Frontal cortex (tissue), 3 donors: ENCODE measurements at regions not wholly inside any gene's neighbourhood (a gene's known extent, or its start where the extent isn't known, plus 50 kb on each side); places are given as distances from the start of the nearest gene placed in this dataset.

Source experiments
- DNase-seq, 2 donors: peaks; one replicate each; pipeline ENCODE4 v3.0.0; 2012; ENCODE audit warnings: low spot score in 2 of 2
- FAIRE-seq: peaks from 2 replicates; lab custom pipeline; 2012; peaks lifted over from hg19 to GRCh38; lab: Jason Lieb, UNC
- donor health status: control.
- donor health status: control.
- donor health status: control.

DNA sequence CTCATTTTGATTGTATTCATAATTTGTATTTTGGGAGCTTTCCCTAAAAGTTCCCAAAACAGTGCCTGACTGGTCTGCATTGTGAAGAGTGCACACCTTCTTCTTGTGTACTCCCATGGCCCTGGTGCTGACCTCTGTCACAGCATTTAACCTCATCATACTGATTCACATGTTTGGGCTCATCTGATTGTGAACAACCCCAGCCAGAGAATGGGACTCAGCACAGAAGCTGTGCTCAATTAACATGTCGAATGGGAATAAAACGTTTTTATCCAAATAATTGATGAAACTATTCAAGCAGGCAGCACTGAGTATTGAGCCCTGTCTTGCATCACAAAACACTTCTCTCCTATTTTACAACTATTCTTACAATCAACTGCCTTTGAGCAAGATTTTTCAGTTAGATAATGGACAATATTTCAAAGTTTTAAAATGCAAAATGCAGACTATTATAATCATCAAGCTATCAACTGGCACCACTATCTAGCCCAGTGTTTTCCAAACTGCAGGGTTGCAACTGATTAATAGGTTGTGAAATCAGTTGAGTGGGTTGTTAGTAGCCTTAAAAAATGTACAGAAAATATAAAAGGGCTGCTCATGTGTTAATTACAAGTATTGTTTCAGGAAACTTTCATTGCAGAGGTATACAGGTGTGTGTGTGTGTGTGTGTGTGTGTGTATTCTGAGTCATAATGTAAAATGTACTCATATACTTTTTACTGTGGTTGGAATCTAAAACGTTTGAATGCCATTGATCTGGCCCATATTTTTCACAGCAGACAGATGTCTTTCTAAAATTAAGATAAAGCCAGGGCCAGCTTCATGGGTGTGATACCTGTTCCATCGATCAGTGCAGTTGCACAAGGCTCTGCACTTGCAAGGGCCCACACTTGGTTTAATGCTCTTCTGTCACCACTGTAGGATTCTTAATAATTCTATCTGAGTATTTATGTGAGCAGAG lies 190.5 kb downstream of the PIK3R1 start:
- FAIRE-seq (no peak), DNase-seq (no peak)

DNA sequence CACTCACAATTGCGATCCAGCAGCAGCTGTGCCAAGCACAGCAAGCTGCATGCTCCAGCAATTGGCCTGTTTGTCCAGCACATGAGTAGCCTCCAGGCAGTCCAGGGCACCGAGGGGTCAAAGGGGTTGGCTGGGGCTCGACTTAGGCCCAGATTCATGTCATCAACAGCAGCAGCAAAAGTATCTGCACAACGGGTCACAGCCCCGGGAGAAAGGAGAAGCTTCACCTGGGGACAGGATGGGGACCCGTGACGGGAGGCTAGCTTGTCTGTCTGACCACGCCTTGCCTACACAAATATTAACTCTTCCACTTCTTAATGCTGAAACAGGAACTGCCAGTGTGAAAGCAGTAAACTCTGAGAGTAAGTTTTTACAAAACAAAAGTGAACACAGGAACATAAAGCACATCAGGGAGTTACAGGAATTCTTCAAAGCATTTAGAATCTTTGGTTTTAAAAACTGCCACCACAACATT lies 191.2 kb downstream of the PIK3R1 start:
- DNase-seq (no peak), FAIRE-seq (no peak)

GRCh38 chr5:68407311-68408239 lies 192.0 kb downstream of the PIK3R1 start:
- FAIRE-seq, result peak; percentile 92
- DNase-seq, result no peak

DNA sequence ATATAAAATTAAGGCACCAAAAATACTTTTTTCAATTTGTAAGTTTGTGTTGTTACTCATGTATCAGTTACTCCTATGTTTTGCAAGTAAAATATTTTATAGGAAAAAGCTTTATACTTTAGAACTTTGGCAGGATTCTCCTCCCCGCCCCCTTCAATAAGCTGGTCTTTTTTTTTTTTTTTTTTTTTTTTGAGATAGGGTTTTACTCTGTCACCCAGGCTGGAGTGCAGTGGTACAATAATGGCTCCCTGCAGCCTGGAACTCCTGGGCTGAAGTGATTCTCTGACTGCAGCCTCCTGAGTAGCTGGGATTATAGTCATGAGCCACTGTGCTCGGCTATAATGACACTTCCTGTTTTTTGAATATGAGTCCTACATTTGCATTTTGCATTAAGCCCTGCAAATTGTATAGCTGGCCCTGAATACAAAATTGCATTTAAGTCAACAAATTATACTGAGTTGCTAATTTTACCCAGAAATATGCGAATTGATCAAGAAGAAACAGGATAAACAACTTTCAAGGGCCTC lies 192.9 kb downstream of the PIK3R1 start:
- FAIRE-seq (no peak), DNase-seq (no peak)

DNA sequence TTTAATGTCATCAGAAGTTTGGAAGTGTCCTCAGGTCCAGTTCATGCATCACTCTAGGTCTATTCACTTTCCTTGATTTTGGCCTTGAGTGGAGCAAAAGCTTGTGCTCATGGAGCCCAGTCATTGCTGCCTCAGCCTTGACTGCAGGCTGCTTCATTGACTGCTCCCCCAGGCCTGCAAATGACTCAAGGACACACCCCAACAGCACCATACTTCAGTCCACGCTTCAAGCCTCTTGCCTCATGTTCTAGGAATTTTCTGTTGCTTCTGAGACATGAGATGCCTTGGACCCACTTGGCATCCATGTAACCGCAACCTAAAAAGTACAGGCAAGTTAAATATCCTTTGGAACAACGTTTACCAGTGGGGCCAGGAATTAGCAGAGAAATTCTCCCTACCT lies 193.7 kb downstream of the PIK3R1 start:
- FAIRE-seq (no peak), DNase-seq (no peak)

DNA sequence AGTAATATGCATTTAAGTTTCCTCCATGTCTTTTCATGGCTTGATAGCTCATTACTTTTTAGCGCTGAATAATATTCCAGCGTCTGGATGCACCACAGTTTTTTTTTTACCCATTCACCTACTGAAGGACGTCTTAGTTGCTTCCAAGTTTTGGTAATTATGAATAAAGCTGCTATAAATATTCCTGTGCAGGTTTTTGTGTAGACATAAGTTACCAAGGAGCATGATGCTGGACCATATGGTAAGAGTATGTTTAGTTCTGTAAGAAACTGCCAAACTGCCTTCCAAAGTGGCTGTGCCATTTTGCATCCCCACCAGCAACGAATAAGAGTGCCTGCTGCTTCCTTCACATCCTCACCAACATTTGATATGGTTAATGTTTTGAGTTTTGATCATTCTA lies 195.6 kb downstream of the PIK3R1 start:
- DNase-seq, result no peak
- no peak for FAIRE-seq

DNA sequence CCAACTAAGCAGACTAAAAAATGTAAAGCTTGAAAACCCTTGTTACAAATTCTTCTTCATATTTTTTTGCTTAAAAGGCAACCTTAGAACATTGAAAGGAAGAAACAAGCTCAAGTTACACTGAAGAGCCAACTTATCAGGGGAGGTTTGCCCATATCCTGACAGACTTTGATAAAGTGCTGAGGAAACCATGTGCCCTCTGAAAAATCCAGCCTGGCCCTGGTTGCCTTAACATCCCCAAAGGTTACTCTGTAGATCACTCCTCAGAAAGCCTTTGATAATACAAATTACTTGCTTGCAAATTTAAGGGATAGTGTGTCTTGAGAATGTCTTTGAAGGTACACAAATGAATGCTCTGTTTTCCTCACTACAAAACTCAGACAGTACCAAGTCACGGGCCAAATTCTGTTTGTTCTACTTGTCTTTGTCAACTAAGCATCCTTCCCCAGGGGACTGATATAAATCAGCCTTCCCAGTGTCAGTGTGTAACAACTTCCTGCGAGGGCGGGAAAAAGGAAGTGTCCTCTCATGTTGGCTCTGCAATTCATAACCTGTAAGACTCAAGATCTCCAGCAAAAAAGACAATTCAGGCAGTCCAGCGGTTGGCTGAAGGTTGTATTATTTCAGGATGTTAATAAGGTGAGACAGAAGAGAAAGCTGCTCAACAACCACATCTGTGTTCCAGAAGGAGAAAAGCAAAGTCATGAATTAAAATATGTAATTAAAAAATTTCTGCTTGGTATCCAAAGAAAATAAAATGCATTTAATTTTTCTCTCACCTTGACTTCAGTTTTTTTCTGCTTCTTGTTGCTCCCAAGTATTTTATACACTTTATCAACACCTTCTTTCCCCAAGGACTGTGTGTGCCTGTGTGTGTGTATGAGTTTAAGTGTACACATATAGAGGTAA lies 199.9 kb downstream of the PIK3R1 start:
- no peak for FAIRE-seq
- no peak for DNase-seq

DNA sequence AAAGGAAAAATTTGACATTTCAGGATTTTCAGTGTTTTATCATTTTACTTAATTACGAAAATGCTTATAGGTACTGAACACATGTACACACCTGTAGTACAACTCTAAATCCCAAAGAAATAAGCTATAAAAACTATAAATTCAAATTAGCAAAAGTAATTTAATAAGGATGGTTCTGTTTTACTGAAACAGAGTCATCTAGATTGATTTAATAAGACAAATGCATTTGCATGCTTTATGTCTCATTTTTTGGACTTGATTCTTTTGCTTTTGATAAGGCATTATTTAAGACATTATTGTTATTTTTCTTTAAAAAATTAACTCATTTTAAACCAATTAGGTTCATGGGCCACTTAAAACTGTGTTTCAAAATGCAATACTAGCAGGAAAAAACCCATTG lies 201.2 kb downstream of the PIK3R1 start:
- no peak for FAIRE-seq

DNA sequence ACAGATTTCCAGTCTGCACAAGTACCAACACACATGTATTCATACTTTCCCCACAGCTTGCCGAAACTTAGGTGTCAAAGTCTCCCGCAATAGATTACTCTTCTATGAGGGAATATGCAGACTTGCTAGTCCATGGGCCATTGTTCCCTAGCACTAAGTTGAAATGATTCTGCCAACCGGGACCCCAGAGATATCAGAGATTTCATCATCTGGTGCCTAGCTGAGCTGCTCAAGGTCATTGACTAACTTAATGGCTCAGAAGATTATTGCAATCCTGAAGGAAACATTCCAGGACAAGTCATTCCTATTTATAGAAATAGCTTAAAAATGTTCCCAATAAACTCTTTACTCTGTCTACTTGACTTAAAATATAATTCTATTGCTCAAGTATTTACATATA lies 202.6 kb downstream of the PIK3R1 start:
- DNase-seq (no peak), FAIRE-seq (no peak)

More for the DNA sequence above, 201.2 kb downstream of the PIK3R1 start:
- no peak for DNase-seq

DNA sequence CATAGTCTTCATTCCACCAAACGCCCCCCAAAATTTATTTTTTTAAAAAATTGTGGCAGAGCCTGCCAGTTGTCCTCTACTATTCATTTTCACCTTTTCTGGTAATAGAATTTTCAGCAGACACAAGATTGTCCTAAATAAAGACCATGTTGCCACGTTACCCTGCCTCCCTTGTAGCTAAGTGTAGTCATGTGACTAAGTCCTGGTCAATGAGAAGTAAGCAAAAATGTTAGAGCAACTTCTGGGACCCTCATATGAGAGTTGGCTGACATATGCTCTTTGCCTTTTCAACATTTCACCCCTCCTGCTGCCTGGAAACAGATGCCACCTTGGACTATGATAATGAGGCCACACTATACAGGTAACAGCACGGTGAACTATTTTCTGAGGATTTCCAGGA lies 203.1 kb downstream of the PIK3R1 start:
- DNase-seq, result no peak
- FAIRE-seq, result no peak

- no peak for DNase-seq
- no peak for FAIRE-seq
These were observed 203.6 kb downstream of the PIK3R1 start for GRCh38 chr5:68419081-68419636.

- no peak for DNase-seq
- no peak for FAIRE-seq
These were observed 204.3 kb downstream of the PIK3R1 start for GRCh38 chr5:68419637-68420452.

GRCh38 chr5:68420476-68421344 lies 205.2 kb downstream of the PIK3R1 start:
- DNase-seq (no peak), FAIRE-seq (no peak)

DNA sequence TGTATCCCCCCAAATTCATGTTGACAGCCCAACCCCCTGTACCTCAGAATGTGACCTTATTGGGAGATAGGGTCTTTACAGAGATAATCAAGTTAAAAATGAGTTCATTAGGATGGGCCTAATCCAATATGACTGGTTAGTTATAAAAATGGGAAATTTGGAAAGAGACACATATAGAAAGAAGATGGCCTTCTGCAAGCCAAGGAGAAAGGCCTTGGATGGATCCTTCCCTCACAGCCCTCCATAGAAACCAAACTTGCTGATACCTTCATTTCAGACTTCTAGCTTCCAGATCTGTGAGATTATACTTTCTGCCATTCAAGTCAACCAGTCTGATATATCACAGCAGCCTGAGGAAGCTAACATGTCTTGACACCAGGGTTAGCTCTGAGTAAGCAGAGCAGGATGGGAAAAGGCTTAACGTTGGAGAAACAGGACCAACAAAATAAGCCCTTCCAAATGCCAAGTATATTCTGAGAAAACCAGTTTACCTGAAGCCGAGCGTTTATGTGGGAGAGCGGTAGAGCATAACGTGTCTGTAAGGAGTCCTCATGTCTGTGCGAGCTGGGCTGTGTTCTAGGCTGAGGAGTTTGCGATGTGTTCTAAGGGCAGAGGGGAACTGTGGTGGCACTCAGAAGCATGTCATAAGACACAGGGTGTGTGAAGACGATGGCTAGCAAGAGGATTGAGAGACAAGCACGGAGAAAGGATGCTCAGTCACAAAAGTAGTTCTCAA lies 206.1 kb downstream of the PIK3R1 start:
- FAIRE-seq, result no peak
- DNase-seq, result no peak

- DNase-seq (no peak), FAIRE-seq (no peak)
These were observed 207.7 kb downstream of the PIK3R1 start for GRCh38 chr5:68423154-68423811.
